Keratinocyte (primary cell): ENCODE measurements at regions not wholly inside any gene's neighbourhood (a gene's known extent, or its start where the extent isn't known, plus 50 kb on each side); places are given as distances from the start of the nearest gene placed in this dataset.

Experiments
- DNase-seq: peaks from one replicate; pipeline ENCODE4 v3.0.0-alpha.2; 2011; ENCODE audit warnings: low read depth, missing footprints, low spot score
- FAIRE-seq: peaks from 2 replicates; lab custom pipeline; 2011; peaks lifted over from hg19 to GRCh38; lab: Jason Lieb, UNC
- H2AFZ ChIP-seq: 2 replicates; pipeline ENCODE4 v1.6.0; 2012; ENCODE audit warnings: low read length, control low read depth, inconsistent platforms; ENCODE audit not compliant: control insufficient read depth
- H3K27ac ChIP-seq: 2 replicates; pipeline ENCODE4 v1.5.1; 2011; ENCODE audit warnings: low read length; ENCODE audit not compliant: control insufficient read depth, insufficient read depth
- H3K27me3 ChIP-seq: 3 replicates; pipeline ENCODE4 v1.6.0; 2011; ENCODE audit warnings: low read length; ENCODE audit not compliant: control insufficient read depth, insufficient read depth; ENCODE audit errors: extremely low read depth
- H3K36me3 ChIP-seq, 2 experiments: 2 replicates in 1 of 2; 3 replicates in 1 of 2; pipeline ENCODE4 v1.5.1; 2011; ENCODE audit warnings: low read length in 2 of 2, mild to moderate bottlenecking in 1 of 2; ENCODE audit not compliant: control insufficient read depth in 2 of 2, insufficient read depth in 2 of 2; ENCODE audit errors: extremely low read depth in 1 of 2
- H3K4me1 ChIP-seq: 3 replicates; pipeline ENCODE4 v1.5.1; 2011; ENCODE audit warnings: low read length; ENCODE audit not compliant: control insufficient read depth, insufficient read depth; ENCODE audit errors: extremely low read depth
- H3K4me2 ChIP-seq: 3 replicates; pipeline ENCODE4 v1.6.0; 2011; ENCODE audit warnings: low read depth, low read length; ENCODE audit not compliant: control insufficient read depth, insufficient read depth; ENCODE audit errors: extremely low read depth
- H3K4me3 ChIP-seq, 3 experiments: fragments of 200-600 bp in 1 of 3; sonication (generic) in 1 of 3; 2 replicates in 2 of 3; 3 replicates in 1 of 3; pipeline ENCODE4 v1.5.1; 2011 to 2016; ENCODE audit warnings: low read length in 3 of 3, mild to moderate bottlenecking in 3 of 3, control low read depth in 2 of 3, inconsistent platforms in 1 of 3, low read depth in 1 of 3, mixed read lengths in 1 of 3, mixed run types in 1 of 3, moderate library complexity in 1 of 3; ENCODE audit not compliant: control insufficient read depth in 2 of 3, insufficient read depth in 2 of 3; ENCODE audit errors: extremely low read depth in 1 of 3
- H3K79me2 ChIP-seq: 2 replicates; pipeline ENCODE4 v1.6.0; 2012; ENCODE audit warnings: low read length; ENCODE audit not compliant: control insufficient read depth, insufficient read depth
- H3K9ac ChIP-seq: 3 replicates; pipeline ENCODE4 v1.6.0; 2011; ENCODE audit warnings: low read length; ENCODE audit not compliant: control insufficient read depth, insufficient read depth; ENCODE audit errors: extremely low read depth
- H3K9me1 ChIP-seq: 3 replicates; pipeline ENCODE4 v1.6.0; 2011; ENCODE audit warnings: low read length; ENCODE audit not compliant: control insufficient read depth, insufficient read depth; ENCODE audit errors: extremely low read depth
- H3K9me3 ChIP-seq: 2 replicates; pipeline ENCODE4 v1.5.1; 2012; ENCODE audit warnings: low read depth, low read length; ENCODE audit not compliant: control insufficient read depth
- H4K20me1 ChIP-seq: 3 replicates; pipeline ENCODE4 v1.6.0; 2011; ENCODE audit warnings: low read length; ENCODE audit not compliant: control insufficient read depth, insufficient read depth; ENCODE audit errors: extremely low read depth
- EZH2 ChIP-seq: IDR thresholded peaks from one replicate; pipeline ENCODE4 v1.6.1; 2012; ENCODE audit warnings: inconsistent platforms, mild to moderate bottlenecking, low read length, moderate library complexity
- dilution Hi-C: fragments of 300-500 bp; cut with MboI; formaldehyde crosslinking; loops from one replicate; pipeline ENCODE4 v1.7.0; 2020; ENCODE audit warnings: low sequenced_read_pairs; ENCODE audit not compliant: extremely low pct_ligation_motif_present
- TF ChIP-seq, protein P1 (sequence below), 3 experiments: IDR thresholded peaks in 1 of 3; conservative IDR thresholded peaks in 1 of 3; optimal IDR thresholded peaks in 1 of 3; 2 replicates in 2 of 3; 3 replicates in 1 of 3; pipeline versions ENCODE3 to v1.5.1; 2011; ENCODE audit warnings: low read length in 3 of 3, mild to moderate bottlenecking in 3 of 3, moderate library complexity in 2 of 3, control low read depth in 1 of 3, inconsistent platforms in 1 of 3; ENCODE audit not compliant: insufficient read depth in 2 of 3; ENCODE audit errors: extremely low read depth in 1 of 3

DNA sequence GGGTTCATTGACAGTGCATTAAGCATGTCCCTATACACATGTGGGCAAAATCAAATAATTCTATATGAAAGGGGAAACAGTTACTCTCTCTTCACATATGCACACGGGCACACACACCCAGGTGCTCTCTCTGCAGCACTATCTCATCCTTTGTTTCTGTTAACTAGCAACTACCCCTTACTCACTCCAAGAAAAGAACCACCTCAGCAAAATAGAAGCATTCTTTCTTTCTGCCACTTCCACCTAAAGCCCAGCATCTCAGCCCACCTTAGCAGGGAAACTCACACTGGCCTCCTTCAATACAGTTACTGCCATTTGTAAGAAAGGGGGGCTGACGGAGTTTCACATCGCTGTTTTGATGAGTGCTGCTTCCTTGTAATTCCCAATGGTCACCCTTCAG is 216.3 kb upstream of the ID2 start:
- Histone ChIP-seq H3K4me1 (no peaks in the 10 kb centered on the region), H3K27ac (no peak overlapping the region), H3K4me3 (no peak overlapping the region), H3K9me1 (no peaks in the 10 kb centered on the region), H3K27me3 (no peaks in the 10 kb centered on the region), H3K79me2 (no peaks in the 10 kb centered on the region), H3K4me2 (no peak overlapping the region), H3K9me3 (no peaks in the 10 kb centered on the region), H4K20me1 (no peaks in the 10 kb centered on the region), H3K36me3 (no peaks in the 10 kb centered on the region), H2AFZ (no peak overlapping the region), H3K9ac (no peak overlapping the region)
- no peak for TF ChIP-seq EZH2
- TF ChIP-seq, protein P1, sequence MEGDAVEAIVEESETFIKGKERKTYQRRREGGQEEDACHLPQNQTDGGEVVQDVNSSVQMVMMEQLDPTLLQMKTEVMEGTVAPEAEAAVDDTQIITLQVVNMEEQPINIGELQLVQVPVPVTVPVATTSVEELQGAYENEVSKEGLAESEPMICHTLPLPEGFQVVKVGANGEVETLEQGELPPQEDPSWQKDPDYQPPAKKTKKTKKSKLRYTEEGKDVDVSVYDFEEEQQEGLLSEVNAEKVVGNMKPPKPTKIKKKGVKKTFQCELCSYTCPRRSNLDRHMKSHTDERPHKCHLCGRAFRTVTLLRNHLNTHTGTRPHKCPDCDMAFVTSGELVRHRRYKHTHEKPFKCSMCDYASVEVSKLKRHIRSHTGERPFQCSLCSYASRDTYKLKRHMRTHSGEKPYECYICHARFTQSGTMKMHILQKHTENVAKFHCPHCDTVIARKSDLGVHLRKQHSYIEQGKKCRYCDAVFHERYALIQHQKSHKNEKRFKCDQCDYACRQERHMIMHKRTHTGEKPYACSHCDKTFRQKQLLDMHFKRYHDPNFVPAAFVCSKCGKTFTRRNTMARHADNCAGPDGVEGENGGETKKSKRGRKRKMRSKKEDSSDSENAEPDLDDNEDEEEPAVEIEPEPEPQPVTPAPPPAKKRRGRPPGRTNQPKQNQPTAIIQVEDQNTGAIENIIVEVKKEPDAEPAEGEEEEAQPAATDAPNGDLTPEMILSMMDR (optimal IDR thresholded peaks at IDR 0.05 in 1 of 3, IDR thresholded peaks at IDR 0.05 in 1 of 3, conservative IDR thresholded peaks at IDR 0.05 in 1 of 3; ENCODE audit: extremely low read depth in 1 of 3, insufficient read depth in 2 of 3, low read length in 3 of 3): no peak
- dilution Hi-C loops: no loop called here
- DNase-seq (no peak), FAIRE-seq (no peak)

GRCh38 chr2:8469709-8470493 is 212.0 kb upstream of the ID2 start:
- dilution Hi-C loops: no loop called here
- Histone ChIP-seq H3K4me2 (no peak overlapping the region), H3K4me1 (no peaks in the 10 kb centered on the region), H3K27ac (no peak overlapping the region), H3K36me3 (no peaks in the 10 kb centered on the region), H3K9me1 (no peaks in the 10 kb centered on the region), H3K4me3 (no peak overlapping the region), H4K20me1 (no peaks in the 10 kb centered on the region), H3K9ac (no peak overlapping the region), H3K27me3 (no peaks in the 10 kb centered on the region), H2AFZ (no peak overlapping the region), H3K79me2 (no peaks in the 10 kb centered on the region), H3K9me3 (no peaks in the 10 kb centered on the region)
- TF ChIP-seq EZH2: no peak
- TF ChIP-seq, protein P1 (optimal IDR thresholded peaks at IDR 0.05 in 1 of 3, IDR thresholded peaks at IDR 0.05 in 1 of 3, conservative IDR thresholded peaks at IDR 0.05 in 1 of 3; ENCODE audit: extremely low read depth in 1 of 3, insufficient read depth in 2 of 3, low read length in 3 of 3): no peak
- DNase-seq: no peak
- FAIRE-seq: no peak
